ENCODE measurements at regions not wholly inside any gene's neighbourhood (a gene's known extent, or its start where the extent isn't known, plus 50 kb on each side); places are given as distances from the start of the nearest gene placed in this dataset.
"Not testable (repeated sequence)": the region's sequence is repeated elsewhere in the genome, so short reads cannot be mapped to it uniquely, and the experiment has no call there.

DNA sequence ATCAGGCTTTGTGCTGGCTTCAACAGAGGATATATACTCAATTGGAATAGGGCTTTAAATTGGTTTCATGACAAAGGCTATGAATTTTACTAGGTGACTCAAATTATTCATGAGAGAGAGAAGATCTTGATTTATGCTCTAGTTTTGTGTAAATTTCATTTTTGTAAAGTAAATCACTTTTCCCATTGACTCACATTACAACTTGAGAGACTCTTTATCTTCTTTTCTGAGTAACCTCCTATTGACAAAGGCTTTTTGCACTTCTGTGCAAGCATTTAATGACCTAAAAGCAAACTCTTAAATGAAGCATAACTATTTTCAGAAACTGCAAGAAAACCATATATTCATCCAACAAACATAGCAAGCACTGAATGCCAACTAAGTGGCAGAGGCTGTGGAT lies 98.5 kb upstream of the RHOBTB1 start:
- no peak for ATAC-seq
- no peaks in the 10 kb centered on the region for H3K27me3 ChIP-seq (ENCODE audit: control insufficient read depth, insufficient read depth)
- intact Hi-C loops (cut with DNase I) = no loop called here
- no peaks in the 10 kb centered on the region for H3K9me3 ChIP-seq (ENCODE audit: control insufficient read depth, low read length)
- no peak overlapping the region for H3K27ac ChIP-seq (ENCODE audit: low read length)
- H3K4me3 ChIP-seq (ENCODE audit: low read length) = no peak overlapping the region
- H3K4me1 ChIP-seq (ENCODE audit: control insufficient read depth, insufficient read depth, low read length) = no peaks in the 10 kb centered on the region
- DNase-seq = no peak

DNA sequence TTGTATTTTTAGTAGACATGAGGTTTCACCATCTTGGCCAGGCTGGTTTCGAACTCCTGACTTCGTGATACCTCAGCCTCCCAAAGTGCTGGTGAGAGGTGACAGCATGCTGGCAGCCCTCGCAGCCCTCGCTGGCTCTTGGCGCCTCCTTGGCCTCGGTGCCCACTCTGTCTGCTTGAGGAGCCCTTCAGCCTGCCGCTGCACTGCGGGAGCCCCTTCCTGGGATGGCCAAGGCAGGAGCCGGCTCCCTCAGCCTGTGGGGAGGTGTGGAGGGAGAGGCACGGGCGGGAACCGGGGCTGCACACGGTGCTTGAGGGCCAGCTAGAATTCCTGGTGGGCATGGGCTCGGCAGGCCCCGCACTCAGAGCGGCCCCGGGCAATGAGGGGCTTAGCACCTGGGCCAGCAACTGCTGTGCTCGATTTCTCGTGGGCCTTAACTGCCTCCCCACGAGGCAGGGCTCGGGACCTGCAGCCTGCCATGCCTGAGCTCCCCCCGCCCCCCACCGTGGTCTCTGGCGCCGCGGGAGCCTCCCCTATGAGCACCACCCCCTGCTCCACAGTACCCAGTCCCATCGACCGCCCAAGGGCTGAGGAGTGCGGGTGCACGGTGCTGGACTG lies 96.5 kb upstream of the RHOBTB1 start:
- Histone ChIP-seq H3K4me3 (ENCODE audit: low read length) (no peak overlapping the region), H3K9me3 (ENCODE audit: control insufficient read depth, low read length) (no peaks in the 10 kb centered on the region), H3K4me1 (ENCODE audit: control insufficient read depth, insufficient read depth, low read length) (no peaks in the 10 kb centered on the region), H3K27ac (ENCODE audit: low read length) (no peak overlapping the region), H3K27me3 (ENCODE audit: control insufficient read depth, insufficient read depth) (no peaks in the 10 kb centered on the region)
- WGBS = 97% methylated on average over 30 of the region's 30 CpGs
- ATAC-seq (peak in 1 of 2 donors; percentile 16), DNase-seq (peak in 2 of 3 donors; percentile 10 to 50)
- intact Hi-C loops (cut with DNase I) = no loop called here

DNA sequence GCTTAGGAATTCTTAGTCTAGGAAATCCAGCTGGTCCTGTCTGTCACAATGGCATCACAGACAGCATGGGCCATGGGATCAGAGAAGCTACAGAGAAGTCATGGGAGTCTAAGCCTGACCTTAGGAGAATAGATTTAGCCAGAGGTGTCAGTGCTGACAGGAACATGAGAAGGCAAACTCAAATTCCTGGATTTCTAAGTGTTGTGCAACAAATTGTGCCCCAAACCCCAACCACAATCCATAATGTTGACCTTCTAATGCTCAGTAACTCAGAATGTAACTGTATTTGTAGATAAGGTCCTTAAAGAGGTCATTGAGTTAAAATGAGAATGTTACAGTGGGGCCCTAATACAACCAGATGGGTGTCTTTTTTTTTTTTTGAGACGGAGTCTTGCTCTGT lies 95.9 kb upstream of the RHOBTB1 start:
- no peaks in the 10 kb centered on the region for H3K4me1 ChIP-seq (ENCODE audit: control insufficient read depth, insufficient read depth, low read length)
- H3K4me3 ChIP-seq (ENCODE audit: low read length) = no peak overlapping the region
- no peaks in the 10 kb centered on the region for H3K9me3 ChIP-seq (ENCODE audit: control insufficient read depth, low read length)
- ATAC-seq (no peak), DNase-seq (no peak)
- no peak overlapping the region for H3K27ac ChIP-seq (ENCODE audit: low read length)
- 95% methylated on average over 1 of the region's 1 CpG for WGBS
- no peaks in the 10 kb centered on the region for H3K27me3 ChIP-seq (ENCODE audit: control insufficient read depth, insufficient read depth)
- intact Hi-C loops (cut with DNase I) = no loop called here

DNA sequence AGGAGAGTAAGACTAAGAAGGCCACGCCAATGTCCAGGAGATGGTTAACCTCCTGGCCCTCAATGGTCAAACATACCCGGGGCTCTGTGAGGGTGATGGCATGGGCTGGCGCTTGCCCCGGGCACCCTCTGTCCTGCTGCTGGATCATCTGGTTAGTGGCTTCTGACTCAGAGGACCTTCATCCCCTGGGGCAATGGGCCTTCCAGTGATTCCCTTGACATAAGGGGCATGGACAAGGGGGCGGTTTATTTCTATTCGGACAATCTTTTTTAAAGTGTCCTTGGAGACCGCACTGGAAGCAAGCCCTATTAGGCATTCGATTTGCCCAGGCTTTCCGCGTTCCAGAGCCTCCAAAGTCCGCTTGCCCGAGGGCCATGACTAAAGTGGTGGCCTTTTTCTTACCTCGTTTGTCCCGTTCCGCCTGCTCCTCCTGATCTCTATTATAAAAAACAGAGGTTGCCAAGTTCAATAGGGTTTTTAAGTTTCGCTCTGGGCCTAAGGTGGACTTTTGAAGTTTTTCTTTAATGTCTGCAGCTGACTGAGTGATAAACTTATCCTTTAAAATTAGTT lies 93.4 kb upstream of the RHOBTB1 start:
- ATAC-seq; H3K4me3 ChIP-seq (ENCODE audit: low read length); intact Hi-C loops (cut with DNase I): not testable (repeated sequence)

GRCh38 chr10:61036148-61036547 lies 92.2 kb upstream of the RHOBTB1 start:
- H3K4me1 ChIP-seq (ENCODE audit: control insufficient read depth, insufficient read depth, low read length); H3K27ac ChIP-seq (ENCODE audit: low read length); H3K9me3 ChIP-seq (ENCODE audit: control insufficient read depth, low read length); H3K27me3 ChIP-seq (ENCODE audit: control insufficient read depth, insufficient read depth); DNase-seq; ATAC-seq; H3K4me3 ChIP-seq (ENCODE audit: low read length); intact Hi-C loops (cut with DNase I): not testable (repeated sequence)
- 96% methylated on average over 3 of the region's 3 CpGs for WGBS

More for the DNA sequence above, 93.4 kb upstream of the RHOBTB1 start:
- not testable (repeated sequence) for H3K9me3 ChIP-seq (ENCODE audit: control insufficient read depth, low read length); H3K27ac ChIP-seq (ENCODE audit: low read length); DNase-seq; H3K27me3 ChIP-seq (ENCODE audit: control insufficient read depth, insufficient read depth); H3K4me1 ChIP-seq (ENCODE audit: control insufficient read depth, insufficient read depth, low read length)
- 92% methylated on average over 16 of the region's 16 CpGs for WGBS

GRCh38 chr10:61031341-61031740 lies 87.4 kb upstream of the RHOBTB1 start:
- Histone ChIP-seq H3K27me3 (ENCODE audit: control insufficient read depth, insufficient read depth) (peaks cover 4% of the 10 kb centered on the region), H3K9me3 (ENCODE audit: control insufficient read depth, low read length) (no peaks in the 10 kb centered on the region), H3K4me1 (ENCODE audit: control insufficient read depth, insufficient read depth, low read length) (no peaks in the 10 kb centered on the region), H3K27ac (ENCODE audit: low read length) (no peak overlapping the region), H3K4me3 (ENCODE audit: low read length) (no peak overlapping the region)
- 84% methylated on average over 3 of the region's 3 CpGs for WGBS
- DNase-seq (no peak), ATAC-seq (no peak)
- intact Hi-C loops (cut with DNase I) = no loop called here

- ATAC-seq (no peak), DNase-seq (no peak)
- WGBS = 94% methylated on average over 2 of the region's 2 CpGs
- H3K4me1 ChIP-seq (ENCODE audit: control insufficient read depth, insufficient read depth, low read length) = no peaks in the 10 kb centered on the region
- no peaks in the 10 kb centered on the region for H3K9me3 ChIP-seq (ENCODE audit: control insufficient read depth, low read length)
- H3K4me3 ChIP-seq (ENCODE audit: low read length) = no peak overlapping the region
- no peak overlapping the region for H3K27ac ChIP-seq (ENCODE audit: low read length)
- intact Hi-C loops (cut with DNase I) = no loop called here
- H3K27me3 ChIP-seq (ENCODE audit: control insufficient read depth, insufficient read depth) = peaks cover 4% of the 10 kb centered on the region
Observed at GRCh38 chr10:61029411-61029810, 85.4 kb upstream of the RHOBTB1 start.

DNA sequence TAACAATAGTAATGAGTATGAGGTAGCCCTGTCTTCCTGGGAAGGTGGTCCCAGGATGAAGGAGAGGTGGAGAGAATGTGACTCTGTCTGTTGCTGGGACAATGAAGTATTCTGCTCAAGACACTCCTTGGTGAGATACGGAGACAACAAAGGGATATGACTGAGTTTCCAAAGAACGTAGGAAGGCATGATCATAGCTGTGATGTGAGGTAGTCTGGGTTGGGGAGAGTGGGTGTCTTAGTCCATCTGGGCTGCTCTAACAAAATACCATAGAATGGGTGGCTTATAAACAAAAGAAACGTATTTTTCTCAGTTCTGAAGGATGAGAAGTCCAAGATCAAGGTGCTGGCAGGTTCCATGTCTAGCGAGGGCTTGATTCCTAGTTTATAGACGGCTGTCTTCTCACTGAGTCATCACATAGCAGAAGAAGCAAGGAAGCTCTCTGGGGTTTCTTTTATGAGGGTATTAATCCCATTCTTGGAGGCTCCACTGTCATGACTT lies 84.9 kb upstream of the RHOBTB1 start:
- Histone ChIP-seq H3K27me3 (ENCODE audit: control insufficient read depth, insufficient read depth) (peaks cover 4% of the 10 kb centered on the region), H3K27ac (ENCODE audit: low read length) (no peak overlapping the region), H3K4me1 (ENCODE audit: control insufficient read depth, insufficient read depth, low read length) (no peaks in the 10 kb centered on the region), H3K4me3 (ENCODE audit: low read length) (no peak overlapping the region), H3K9me3 (ENCODE audit: control insufficient read depth, low read length) (no peaks in the 10 kb centered on the region)
- intact Hi-C loops (cut with DNase I) = no loop called here
- ATAC-seq = no peak
- WGBS = 74% methylated on average over 5 of the region's 5 CpGs
- no peak for DNase-seq

GRCh38 chr10:61024856-61025201 lies 80.8 kb upstream of the RHOBTB1 start:
- H3K27me3 ChIP-seq (ENCODE audit: control insufficient read depth, insufficient read depth) = no peaks in the 10 kb centered on the region
- 48% methylated on average over 2 of the region's 2 CpGs for WGBS
- no peak overlapping the region for H3K27ac ChIP-seq (ENCODE audit: low read length)
- intact Hi-C loops (cut with DNase I) = no loop called here
- no peak overlapping the region for H3K4me3 ChIP-seq (ENCODE audit: low read length)
- ATAC-seq (no peak), DNase-seq (no peak)
- no peaks in the 10 kb centered on the region for H3K4me1 ChIP-seq (ENCODE audit: control insufficient read depth, insufficient read depth, low read length)
- H3K9me3 ChIP-seq (ENCODE audit: control insufficient read depth, low read length) = no peaks in the 10 kb centered on the region

DNA sequence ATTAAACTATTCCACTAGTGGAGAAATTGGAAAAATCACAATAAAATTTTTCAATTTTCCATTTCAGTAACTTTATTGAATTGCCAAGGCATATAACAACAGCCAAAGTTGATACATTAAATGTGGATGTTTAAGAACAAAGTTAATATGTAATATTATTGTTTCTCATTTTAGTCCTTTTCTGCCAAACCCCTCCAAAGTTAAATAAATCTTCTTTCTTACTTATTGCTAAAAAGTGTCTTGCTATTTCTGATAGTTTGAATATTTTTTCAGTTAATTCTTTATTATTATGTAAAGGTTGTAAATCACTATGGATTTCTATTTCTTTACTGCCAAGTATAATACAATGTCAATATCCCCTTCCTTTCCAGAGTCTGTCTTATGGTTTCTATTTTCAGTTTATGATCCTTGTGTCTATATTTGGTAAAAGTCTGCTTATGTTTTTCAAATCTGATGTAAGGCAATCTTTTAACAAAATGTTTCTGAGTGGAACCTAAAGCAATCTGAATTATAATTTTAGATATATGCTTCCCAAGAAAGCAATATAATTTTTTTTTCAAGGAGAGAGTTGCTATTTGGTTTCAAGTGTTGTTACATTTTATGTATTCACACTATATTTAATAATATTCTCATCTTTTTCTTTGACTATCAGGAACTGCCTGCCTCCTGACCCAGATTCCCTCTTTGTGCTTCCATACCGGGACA lies 80.3 kb upstream of the RHOBTB1 start:
- no peak overlapping the region for H3K27ac ChIP-seq (ENCODE audit: low read length)
- H3K27me3 ChIP-seq (ENCODE audit: control insufficient read depth, insufficient read depth) = no peaks in the 10 kb centered on the region
- no peaks in the 10 kb centered on the region for H3K9me3 ChIP-seq (ENCODE audit: control insufficient read depth, low read length)
- intact Hi-C loops (cut with DNase I) = no loop called here
- no peak for DNase-seq
- 11% methylated on average over 1 of the region's 1 CpG for WGBS
- no peak for ATAC-seq
- no peaks in the 10 kb centered on the region for H3K4me1 ChIP-seq (ENCODE audit: control insufficient read depth, insufficient read depth, low read length)
- no peak overlapping the region for H3K4me3 ChIP-seq (ENCODE audit: low read length)

DNA sequence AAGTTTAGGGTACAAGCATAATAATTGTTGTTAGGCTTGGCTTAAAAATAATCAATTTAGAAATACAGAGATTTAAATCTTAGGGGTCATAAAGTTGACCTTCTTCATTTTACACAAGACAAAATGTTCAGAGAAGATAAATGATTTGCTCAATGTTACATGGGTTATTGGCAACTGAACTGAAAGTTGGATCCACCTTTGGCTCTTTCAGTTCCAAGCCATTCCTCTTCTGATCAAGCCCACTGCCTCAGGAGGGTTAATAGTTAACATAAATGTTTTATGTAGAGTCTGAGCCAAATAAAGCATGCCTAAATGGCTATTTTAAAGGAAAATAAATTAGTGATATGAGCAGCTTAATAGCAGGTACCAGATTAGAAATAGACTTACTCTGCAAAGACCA lies 79.1 kb upstream of the RHOBTB1 start:
- no peaks in the 10 kb centered on the region for H3K9me3 ChIP-seq (ENCODE audit: control insufficient read depth, low read length)
- no peak overlapping the region for H3K4me3 ChIP-seq (ENCODE audit: low read length)
- intact Hi-C loops (cut with DNase I) = no loop called here
- H3K27ac ChIP-seq (ENCODE audit: low read length) = no peak overlapping the region
- no peak for ATAC-seq
- DNase-seq = no peak
- H3K27me3 ChIP-seq (ENCODE audit: control insufficient read depth, insufficient read depth) = no peaks in the 10 kb centered on the region
- H3K4me1 ChIP-seq (ENCODE audit: control insufficient read depth, insufficient read depth, low read length) = no peaks in the 10 kb centered on the region

Data from right cardiac atrium (tissue), 5 donors.